ENCODE measurements at regions not wholly inside any gene's neighbourhood (a gene's known extent, or its start where the extent isn't known, plus 50 kb on each side); places are given as distances from the start of the nearest gene placed in this dataset.

GRCh38 chr9:107690021-107690420 is 200.5 kb upstream of the KLF4 start:
- TF ChIP-seq CTCF (IDR thresholded peaks at IDR 0.05) (no peak), POLR2A (IDR thresholded peaks at IDR 0.05) (no peak), POLR2AphosphoS5 (IDR thresholded peaks at IDR 0.05; ENCODE audit: insufficient read depth in 1 of 2, low read depth in 1 of 2) (no peak)

Data from vagina (tissue), 2 donors.